ENCODE measurements at regions not wholly inside any gene's neighbourhood (a gene's known extent, or its start where the extent isn't known, plus 50 kb on each side); places are given as distances from the start of the nearest gene placed in this dataset.
A peak's percentile ranks its signal among the peaks of the same experiment; 100 is the strongest.

DNA sequence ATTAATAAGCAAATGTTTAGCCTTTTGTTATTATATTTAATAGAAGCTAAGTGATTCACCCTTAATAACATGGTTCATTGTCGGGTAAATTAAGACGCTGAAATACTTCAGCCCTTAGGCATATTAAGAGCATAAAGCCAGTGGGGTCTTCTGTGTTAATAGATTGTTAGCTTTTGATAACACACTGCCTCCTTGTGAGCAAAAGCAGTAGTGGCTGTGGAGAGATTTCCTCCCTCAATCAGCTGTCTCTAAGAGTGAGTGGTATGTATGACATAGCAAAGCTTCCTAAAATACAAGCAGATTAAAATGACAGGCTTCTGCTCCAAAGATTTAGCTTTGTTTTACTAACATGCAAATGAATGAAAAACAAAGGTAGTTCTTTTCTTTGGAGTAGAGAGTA, 143.7 kb upstream of the SYT4 start:
- POLR2A ChIA-PET: no interaction called here
- TF ChIP-seq, protein P1, sequence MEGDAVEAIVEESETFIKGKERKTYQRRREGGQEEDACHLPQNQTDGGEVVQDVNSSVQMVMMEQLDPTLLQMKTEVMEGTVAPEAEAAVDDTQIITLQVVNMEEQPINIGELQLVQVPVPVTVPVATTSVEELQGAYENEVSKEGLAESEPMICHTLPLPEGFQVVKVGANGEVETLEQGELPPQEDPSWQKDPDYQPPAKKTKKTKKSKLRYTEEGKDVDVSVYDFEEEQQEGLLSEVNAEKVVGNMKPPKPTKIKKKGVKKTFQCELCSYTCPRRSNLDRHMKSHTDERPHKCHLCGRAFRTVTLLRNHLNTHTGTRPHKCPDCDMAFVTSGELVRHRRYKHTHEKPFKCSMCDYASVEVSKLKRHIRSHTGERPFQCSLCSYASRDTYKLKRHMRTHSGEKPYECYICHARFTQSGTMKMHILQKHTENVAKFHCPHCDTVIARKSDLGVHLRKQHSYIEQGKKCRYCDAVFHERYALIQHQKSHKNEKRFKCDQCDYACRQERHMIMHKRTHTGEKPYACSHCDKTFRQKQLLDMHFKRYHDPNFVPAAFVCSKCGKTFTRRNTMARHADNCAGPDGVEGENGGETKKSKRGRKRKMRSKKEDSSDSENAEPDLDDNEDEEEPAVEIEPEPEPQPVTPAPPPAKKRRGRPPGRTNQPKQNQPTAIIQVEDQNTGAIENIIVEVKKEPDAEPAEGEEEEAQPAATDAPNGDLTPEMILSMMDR (IDR thresholded peaks at IDR 0.05): peak; percentile 31; the same call in 1 of the 2 replicates
- TF ChIP-seq ELF4 (CRISPR knock-in tag; IDR thresholded peaks at IDR 0.05; ENCODE audit: low read depth): no peak
- Mint-ChIP-seq H3K36me3 (peaks cover 15% of the 10 kb centered on the region), H3K9me3 (peaks cover 17% of the 10 kb centered on the region), H3K4me3 (no peak overlapping the region), H3K27ac (no peak overlapping the region), H3K27me3 (ENCODE audit: low read depth) (no peaks in the 10 kb centered on the region), H3K4me1 (peaks cover 11% of the 10 kb centered on the region)
- CTCF ChIA-PET: interaction anchor here (0.7 to 3.0 kb wide), 18 partner anchors 10 to 1369 kb away, joined by 3 to 26 read pairs (median 4); no protein-coding TSS in a partner anchor
- ATAC-seq (peak; percentile 87), DNase-seq (ENCODE audit: low spot score) (peak; percentile 29)

DNA sequence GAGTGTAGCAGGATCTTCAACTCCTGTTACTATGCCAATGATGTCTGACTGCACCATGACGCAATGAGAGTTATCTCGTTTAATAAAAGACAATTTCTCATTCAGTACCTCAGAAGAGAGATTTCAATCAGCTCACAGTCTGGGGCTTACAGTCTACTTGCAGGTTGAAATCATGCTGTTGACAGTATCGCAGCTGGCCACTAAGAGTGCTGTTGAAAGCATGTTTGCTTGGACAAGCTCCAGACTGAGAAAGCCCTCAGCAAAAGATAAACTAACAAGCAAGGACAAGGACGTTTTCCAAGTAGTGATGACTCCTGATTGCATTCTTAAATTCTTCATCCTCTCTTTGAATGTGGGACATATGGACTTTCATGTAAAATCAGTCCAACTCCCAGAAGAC, 145.2 kb upstream of the SYT4 start:
- peak; percentile 21 for DNase-seq (ENCODE audit: low spot score)
- TF ChIP-seq, protein P2, sequence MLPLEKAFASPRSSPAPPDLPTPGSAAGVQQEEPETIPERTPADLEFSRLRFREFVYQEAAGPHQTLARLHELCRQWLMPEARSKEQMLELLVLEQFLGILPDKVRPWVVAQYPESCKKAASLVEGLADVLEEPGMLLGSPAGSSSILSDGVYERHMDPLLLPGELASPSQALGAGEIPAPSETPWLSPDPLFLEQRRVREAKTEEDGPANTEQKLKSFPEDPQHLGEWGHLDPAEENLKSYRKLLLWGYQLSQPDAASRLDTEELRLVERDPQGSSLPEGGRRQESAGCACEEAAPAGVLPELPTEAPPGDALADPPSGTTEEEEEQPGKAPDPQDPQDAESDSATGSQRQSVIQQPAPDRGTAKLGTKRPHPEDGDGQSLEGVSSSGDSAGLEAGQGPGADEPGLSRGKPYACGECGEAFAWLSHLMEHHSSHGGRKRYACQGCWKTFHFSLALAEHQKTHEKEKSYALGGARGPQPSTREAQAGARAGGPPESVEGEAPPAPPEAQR (CRISPR knock-in tag; IDR thresholded peaks at IDR 0.05): no peak
- TF ChIP-seq SMAD4 (CRISPR knock-in tag; IDR thresholded peaks at IDR 0.05) (no peak), ATF1 (CRISPR knock-in tag; IDR thresholded peaks at IDR 0.05) (no peak), KAT7 (CRISPR knock-in tag; IDR thresholded peaks at IDR 0.05; ENCODE audit: borderline replicate concordance) (no peak), MYBL2 (CRISPR knock-in tag; IDR thresholded peaks at IDR 0.05) (no peak), PREB (CRISPR knock-in tag; IDR thresholded peaks at IDR 0.05; ENCODE audit: borderline replicate concordance) (no peak), RORB (CRISPR knock-in tag; IDR thresholded peaks at IDR 0.05) (no peak), STAT6 (CRISPR knock-in tag; conservative IDR thresholded peaks at IDR 0.05; ENCODE audit: low read depth) (no peak), ZNF532 (CRISPR knock-in tag; IDR thresholded peaks at IDR 0.05; ENCODE audit: borderline replicate concordance) (no peak), IRF1 (CRISPR knock-in tag; IDR thresholded peaks at IDR 0.05) (no peak)
- TF ChIP-seq, protein P3, sequence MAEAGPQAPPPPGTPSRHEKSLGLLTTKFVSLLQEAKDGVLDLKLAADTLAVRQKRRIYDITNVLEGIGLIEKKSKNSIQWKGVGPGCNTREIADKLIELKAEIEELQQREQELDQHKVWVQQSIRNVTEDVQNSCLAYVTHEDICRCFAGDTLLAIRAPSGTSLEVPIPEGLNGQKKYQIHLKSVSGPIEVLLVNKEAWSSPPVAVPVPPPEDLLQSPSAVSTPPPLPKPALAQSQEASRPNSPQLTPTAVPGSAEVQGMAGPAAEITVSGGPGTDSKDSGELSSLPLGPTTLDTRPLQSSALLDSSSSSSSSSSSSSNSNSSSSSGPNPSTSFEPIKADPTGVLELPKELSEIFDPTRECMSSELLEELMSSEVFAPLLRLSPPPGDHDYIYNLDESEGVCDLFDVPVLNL (CRISPR knock-in tag; IDR thresholded peaks at IDR 0.05; ENCODE audit: borderline replicate concordance, low read depth): no peak
- POLR2A ChIA-PET: no interaction called here
- CTCF ChIA-PET: interaction anchor here (0.7 to 3.0 kb wide), 16 partner anchors 8 to 1369 kb away, joined by 3 to 26 read pairs (median 4); no protein-coding TSS in a partner anchor
- Mint-ChIP-seq H3K9me3 (peaks cover 17% of the 10 kb centered on the region), H3K27ac (no peak overlapping the region), H3K4me3 (no peak overlapping the region), H3K4me1 (peaks cover 11% of the 10 kb centered on the region), H3K27me3 (ENCODE audit: low read depth) (no peaks in the 10 kb centered on the region), H3K36me3 (peaks cover 15% of the 10 kb centered on the region)
- peak; percentile 87 for ATAC-seq
